SK-MEL-5 (cell line): ENCODE measurements at regions not wholly inside any gene's neighbourhood (a gene's known extent, or its start where the extent isn't known, plus 50 kb on each side); places are given as distances from the start of the nearest gene placed in this dataset.

ENCODE experiments used
- DNase-seq: peaks from one replicate; pipeline ENCODE4 v3.0.0-alpha.2; 2016; ENCODE audit warnings: low read depth, low spot score
- in situ Hi-C: cut with HindIII; loops from 2 replicates; pipeline ENCODE4 v1.10.0; 2016; ENCODE audit warnings: low sequenced_read_pairs, high pct_unique_total_duplicates, low pct_unique_long_range_greater_than_20kb

DNA sequence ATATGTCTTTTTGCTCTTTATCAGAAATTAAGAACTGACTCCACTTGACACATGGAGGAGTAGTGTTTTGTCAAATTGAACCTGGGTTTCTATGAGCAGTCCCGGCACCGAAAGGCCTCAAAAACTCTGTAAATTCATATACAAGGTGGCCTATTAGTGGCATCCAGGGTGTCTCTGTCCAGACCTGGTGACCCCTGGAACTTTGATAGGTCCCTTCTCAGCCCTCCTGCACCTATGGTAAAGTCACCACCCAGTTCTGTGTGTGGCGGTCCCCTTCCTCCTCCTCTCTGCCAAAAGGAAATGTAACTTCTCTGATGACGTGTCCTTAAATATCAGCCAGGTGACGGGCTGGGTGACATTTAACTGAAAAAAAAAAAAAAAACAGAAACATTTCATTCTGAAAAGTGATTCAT, 204.0 kb upstream of the FOXN3 start:
- no peak for DNase-seq
- in situ Hi-C loops: no loop called here

GRCh38 chr14:89620436-89620835, 203.4 kb upstream of the FOXN3 start:
- in situ Hi-C loops: no loop called here

GRCh38 chr14:89619596-89619995, 202.6 kb upstream of the FOXN3 start:
- no peak for DNase-seq
- in situ Hi-C loops: no loop called here

More at GRCh38 chr14:89620436-89620835, 203.4 kb upstream of the FOXN3 start:
- DNase-seq: no peak

DNA sequence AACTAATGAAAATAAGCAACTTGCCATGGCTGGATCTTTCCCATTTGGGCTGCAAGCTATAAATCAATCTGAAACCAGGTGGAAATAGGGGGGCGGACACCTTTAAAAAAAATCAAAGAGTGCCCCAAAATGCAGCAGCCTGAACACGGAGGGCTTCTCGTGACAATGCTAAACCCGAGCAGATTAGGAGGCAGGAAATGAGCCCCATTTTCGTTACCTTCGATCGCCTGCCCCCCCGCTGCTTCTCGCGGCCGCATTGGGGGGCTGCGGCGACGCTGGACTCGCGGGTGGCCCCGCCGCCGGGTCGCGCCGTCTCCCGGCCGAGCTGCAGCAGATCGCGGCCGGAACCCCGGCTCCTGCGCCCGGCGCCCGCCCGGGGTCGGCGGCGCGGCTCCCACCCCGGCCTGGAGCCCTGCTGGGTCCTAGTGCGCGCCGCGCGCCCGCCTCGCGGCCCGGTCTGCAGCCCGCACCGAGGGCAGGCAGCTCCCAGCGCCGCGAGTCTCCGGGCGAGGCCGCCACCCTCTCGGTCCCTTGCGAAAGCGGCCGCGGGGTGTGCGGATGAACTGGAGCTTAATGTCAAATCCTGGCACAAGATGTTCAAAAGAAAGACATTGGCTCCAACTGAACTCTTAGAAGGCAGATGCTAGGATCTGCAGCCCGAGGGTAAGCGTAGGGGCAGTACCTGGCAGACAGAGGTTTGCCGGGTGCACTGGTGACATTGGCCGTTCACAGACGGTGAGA, 201.9 kb upstream of the FOXN3 start:
- DNase-seq: peak; percentile 26

GRCh38 chr14:89618330-89618708, 201.3 kb upstream of the FOXN3 start:
- no peak for DNase-seq
- in situ Hi-C loops: no loop called here

More for the DNA sequence above, 201.9 kb upstream of the FOXN3 start:
- in situ Hi-C loops: no loop called here

- DNase-seq: peak; percentile 4
- in situ Hi-C loops: no loop called here
Measured at GRCh38 chr14:89617481-89618329, 200.7 kb upstream of the FOXN3 start.

GRCh38 chr14:89616852-89617341, 199.9 kb upstream of the FOXN3 start:
- DNase-seq: no peak
- in situ Hi-C loops: no loop called here

DNA sequence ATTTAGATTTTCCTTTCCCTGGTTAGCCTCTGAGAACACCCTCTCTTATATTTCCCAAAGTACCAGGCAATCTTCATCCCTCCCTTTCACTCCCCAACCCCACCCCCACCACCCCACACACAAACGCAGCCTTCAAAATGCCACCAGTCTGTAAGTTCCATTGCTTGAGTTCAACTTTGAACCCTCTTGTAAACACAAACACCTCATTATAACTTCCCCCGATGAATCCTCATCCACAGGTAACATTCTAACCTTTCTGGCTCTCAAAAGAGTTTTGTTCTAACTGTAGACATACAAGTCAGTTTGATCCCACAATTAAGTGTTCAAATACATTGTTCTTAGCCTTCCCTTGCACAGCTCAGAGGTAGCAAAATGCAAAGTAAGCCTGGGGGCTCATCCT, 199.4 kb upstream of the FOXN3 start:
- DNase-seq: no peak
- in situ Hi-C loops: no loop called here

DNA sequence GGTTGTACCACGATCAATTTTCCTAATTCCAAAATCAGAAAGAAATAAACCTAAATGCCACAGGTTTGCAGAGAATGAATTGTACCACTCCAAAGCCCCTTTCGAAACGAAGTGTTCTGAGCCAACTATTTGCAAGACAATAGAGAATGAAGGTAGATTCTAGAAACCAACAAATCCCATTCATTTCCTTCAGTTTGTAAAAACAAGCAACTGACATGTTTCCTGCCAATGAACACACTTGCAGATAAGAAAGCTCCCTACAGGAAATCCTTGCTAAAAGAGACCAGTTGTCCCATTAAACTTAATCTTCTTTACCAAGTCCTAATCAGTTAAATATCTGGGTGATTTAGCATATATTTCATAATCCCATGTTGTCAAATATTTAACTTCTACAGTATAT, 198.4 kb upstream of the FOXN3 start:
- in situ Hi-C loops: no loop called here
- DNase-seq: no peak

DNA sequence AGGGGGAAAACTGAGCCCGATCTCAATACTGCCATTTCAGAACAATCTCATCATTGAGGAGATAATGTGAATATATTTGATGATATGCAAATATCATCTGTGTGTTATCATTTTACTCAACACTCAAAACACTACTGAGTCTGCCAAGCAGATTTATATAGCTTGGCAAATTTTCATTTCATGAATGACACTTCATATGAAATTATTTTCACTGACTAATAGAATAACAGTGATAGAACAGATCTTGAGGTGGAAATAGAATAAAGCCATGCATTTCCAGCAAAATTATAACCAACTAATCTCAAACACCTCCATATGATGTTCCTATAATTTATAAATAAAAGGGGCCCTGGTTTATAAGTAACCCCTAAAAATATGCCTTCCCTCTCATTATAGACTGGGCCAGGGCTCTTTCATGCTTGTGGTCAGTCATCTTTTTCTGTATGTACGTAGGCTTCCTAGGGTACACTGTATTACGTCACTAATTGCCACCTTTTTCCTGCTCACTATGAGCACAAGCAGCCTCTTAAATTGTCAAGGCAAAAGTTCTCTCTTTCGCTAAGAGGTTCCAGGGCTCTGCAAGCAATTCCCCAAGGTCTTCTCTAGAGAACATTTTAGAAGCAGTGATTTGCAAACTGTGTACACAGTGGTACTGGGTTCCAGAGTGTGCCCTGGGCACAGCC, 197.1 kb upstream of the FOXN3 start:
- no peak for DNase-seq
- in situ Hi-C loops: no loop called here

DNA sequence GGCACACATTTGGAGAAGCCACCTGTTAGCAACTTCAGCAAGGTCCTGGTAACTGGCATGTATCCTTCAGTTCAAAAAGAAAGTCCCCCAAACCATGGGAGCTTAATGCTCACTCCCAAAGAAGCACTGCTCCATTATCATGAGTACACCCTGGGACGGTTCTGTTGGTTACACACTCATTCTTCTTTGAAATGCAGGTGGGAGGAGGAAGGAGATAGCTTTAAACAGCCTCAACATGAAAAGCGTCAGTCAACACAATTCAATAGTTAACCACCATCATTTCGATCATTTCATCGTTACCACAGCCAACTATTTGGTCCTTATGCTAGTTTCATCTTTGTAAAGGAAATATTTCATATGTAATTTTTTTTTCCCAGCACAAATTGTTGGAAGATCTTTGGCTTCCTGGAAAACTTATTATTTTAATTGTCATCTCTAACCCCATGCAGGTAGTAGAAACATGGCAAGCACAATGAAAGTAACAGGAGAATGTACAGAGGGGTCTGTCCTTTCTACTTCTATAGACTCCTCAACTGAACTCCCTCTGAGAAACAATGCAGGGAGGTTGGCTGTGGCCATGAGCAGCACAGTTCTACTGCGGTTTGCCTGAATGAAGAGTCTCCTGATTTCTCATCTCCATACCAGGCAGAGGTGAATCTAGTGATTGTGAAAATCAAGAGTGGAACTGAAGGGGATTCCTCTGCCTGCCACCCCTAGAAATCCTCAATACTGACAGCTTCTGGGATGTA, 196.4 kb upstream of the FOXN3 start:
- DNase-seq: no peak
- in situ Hi-C loops: no loop called here

DNA sequence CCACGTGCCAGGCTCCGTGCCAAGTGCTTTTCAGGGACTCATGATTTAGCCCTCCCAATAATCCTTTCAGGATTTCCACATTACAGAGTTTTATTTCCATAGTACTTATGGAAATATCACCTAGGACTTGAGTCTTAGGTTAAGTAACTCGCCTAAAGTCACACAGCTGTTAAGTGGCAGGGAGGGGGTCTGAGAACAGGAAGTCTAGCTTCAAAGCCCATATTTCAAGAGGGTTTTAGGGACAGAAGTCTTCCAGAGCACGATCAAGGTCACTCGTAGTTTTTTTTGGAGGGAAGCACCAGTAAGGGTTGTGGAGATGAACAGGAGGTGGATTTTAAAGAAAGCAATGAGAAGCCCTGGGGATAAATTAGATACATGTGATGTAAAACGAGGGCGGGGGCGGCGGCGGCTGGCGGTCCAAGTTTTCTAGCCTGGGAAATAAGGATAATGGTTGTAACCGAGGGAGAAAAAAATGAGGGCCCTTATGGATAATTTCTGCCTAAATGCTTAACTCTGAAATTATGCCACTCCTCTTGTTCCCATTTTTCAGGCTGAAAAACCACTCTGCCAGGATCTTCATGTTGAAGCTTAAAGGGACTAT, 192.6 kb upstream of the FOXN3 start:
- DNase-seq: no peak
- in situ Hi-C loops: no loop called here

DNA sequence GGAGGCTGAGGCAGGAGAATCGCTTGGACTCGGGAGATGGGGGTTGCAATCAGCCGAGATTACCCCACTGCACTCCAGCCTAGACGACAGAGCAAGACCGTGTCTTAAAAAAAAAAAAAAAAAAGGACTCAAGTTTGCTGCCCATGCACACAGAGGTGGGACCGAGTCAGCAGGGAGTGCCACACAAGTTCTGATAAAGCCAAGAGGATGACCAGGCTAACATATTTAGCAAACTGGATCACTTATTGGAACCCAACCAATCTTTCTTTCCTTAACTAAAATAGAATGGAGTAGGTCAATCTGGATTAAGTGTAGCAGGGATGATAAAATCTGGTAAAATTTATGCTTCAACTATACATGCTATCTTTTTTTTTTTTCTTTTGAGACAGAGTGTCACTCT, 190.4 kb upstream of the FOXN3 start:
- no peak for DNase-seq

GRCh38 chr14:89603938-89604480, 187.0 kb upstream of the FOXN3 start:
- no peak for DNase-seq
- in situ Hi-C loops: no loop called here

More for the DNA sequence above, 190.4 kb upstream of the FOXN3 start:
- in situ Hi-C loops: no loop called here

DNA sequence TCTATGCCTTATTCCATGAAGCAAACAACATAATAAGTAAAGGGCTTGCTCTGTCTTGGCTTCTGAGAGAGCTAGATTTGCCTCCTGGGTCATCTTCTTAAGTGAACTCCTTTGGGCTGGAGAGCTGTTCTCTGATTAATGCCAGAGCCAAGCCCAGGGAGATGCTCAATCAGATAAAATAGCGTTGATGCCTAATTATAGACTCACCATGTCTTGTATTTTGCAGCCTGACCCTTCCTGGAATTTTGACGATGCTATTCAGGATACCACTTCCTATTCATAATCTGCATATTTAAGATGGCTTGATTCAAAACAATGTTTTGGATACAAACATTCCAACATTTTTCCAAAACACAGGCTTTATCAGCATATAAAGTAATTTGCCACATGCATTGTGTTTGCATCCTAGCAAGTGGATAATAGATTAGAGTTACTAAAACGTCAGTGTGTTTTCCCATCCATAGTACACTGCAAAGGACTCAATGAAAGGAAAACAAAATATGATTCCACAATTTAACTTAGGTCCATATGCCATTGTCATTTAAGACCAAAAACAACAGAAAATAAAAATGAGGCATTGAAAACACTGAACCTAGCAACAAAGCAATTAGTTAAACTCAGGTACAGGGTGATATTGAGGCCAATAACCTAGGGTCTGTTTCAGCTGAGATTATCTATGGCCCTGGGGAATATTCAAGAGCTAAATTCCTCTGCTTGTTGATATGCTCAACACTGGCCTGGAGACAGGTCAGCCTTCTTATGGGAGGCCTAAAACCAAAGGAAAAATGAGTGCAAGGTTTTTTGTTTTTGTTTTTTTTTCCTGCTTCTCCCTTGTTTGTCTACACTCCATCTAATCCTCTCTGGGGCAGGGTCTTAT, 184.2 kb upstream of the FOXN3 start:
- no peak for DNase-seq
- in situ Hi-C loops: no loop called here

- no peak for DNase-seq
- in situ Hi-C loops: no loop called here
Measured at GRCh38 chr14:89600029-89600428, 183.0 kb upstream of the FOXN3 start.
